Ishikawa (cell line): ENCODE measurements at regions not wholly inside any gene's neighbourhood (a gene's known extent, or its start where the extent isn't known, plus 50 kb on each side); places are given as distances from the start of the nearest gene placed in this dataset.

ENCODE experiments used
- CEBPB ChIP-seq: IDR thresholded peaks from 2 replicates; pipeline ENCODE4 v1.6.1; 2012
- CREB1 ChIP-seq: IDR thresholded peaks from 2 replicates; pipeline ENCODE4 v1.6.1; 2012; ENCODE audit warnings: low read depth
- EGR1 ChIP-seq: IDR thresholded peaks from 2 replicates; pipeline ENCODE4 v1.6.1; 2012
- EP300 ChIP-seq: IDR thresholded peaks from 2 replicates; pipeline ENCODE4 v1.6.1; 2012; ENCODE audit warnings: borderline replicate concordance
- FOXM1 ChIP-seq: IDR thresholded peaks from 2 replicates; pipeline ENCODE4 v1.6.1; 2012; ENCODE audit warnings: low read depth, borderline replicate concordance
- NFIC ChIP-seq: IDR thresholded peaks from 2 replicates; pipeline ENCODE4 v1.6.1; 2012
- RAD21 ChIP-seq: IDR thresholded peaks from 2 replicates; pipeline ENCODE4 v1.6.1; 2012; ENCODE audit warnings: low read depth
- REST ChIP-seq: IDR thresholded peaks from 2 replicates; pipeline ENCODE4 v1.6.1; 2012; ENCODE audit warnings: low read depth, mild to moderate bottlenecking
- TAF1 ChIP-seq: IDR thresholded peaks from 2 replicates; pipeline ENCODE4 v1.6.1; 2012; ENCODE audit warnings: low read depth, mild to moderate bottlenecking
- TCF12 ChIP-seq: IDR thresholded peaks from 2 replicates; pipeline ENCODE4 v1.6.1; 2012; ENCODE audit warnings: low read depth
- TEAD4 ChIP-seq: IDR thresholded peaks from 2 replicates; pipeline ENCODE4 v1.6.1; 2012
- YY1 ChIP-seq: IDR thresholded peaks from 2 replicates; pipeline ENCODE4 v1.6.1; 2012; ENCODE audit warnings: low read depth
- ZBTB7A ChIP-seq: IDR thresholded peaks from 2 replicates; pipeline ENCODE4 v1.6.1; 2012; ENCODE audit warnings: low read depth
- TF ChIP-seq, protein P1 (sequence below): IDR thresholded peaks from 2 replicates; pipeline ENCODE4 v1.6.1; 2012
- TF ChIP-seq, protein P2 (sequence below): IDR thresholded peaks from 2 replicates; pipeline ENCODE4 v1.6.1; 2012

- TF ChIP-seq, protein P1, sequence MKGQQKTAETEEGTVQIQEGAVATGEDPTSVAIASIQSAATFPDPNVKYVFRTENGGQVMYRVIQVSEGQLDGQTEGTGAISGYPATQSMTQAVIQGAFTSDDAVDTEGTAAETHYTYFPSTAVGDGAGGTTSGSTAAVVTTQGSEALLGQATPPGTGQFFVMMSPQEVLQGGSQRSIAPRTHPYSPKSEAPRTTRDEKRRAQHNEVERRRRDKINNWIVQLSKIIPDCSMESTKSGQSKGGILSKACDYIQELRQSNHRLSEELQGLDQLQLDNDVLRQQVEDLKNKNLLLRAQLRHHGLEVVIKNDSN, result no peak
- TF ChIP-seq, protein P2, sequence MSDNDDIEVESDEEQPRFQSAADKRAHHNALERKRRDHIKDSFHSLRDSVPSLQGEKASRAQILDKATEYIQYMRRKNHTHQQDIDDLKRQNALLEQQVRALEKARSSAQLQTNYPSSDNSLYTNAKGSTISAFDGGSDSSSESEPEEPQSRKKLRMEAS, result no peak
- no peak for TF ChIP-seq CEBPB
- TF ChIP-seq TCF12, result no peak
Measured at GRCh38 chr12:3366451-3367110, 124.4 kb upstream of the PRMT8 start.

- TF ChIP-seq TEAD4 (no peak), NFIC (no peak), RAD21 (no peak), YY1 (no peak), FOXM1 (no peak), EGR1 (no peak), REST (no peak), TCF12 (no peak), EP300 (no peak), CEBPB (no peak), ZBTB7A (no peak), TAF1 (no peak), CREB1 (no peak)
- TF ChIP-seq, protein P1, result no peak
- TF ChIP-seq, protein P2, result no peak
Measured at GRCh38 chr12:3367750-3368444, 123.1 kb upstream of the PRMT8 start.

GRCh38 chr12:3371018-3371417, 120.0 kb upstream of the PRMT8 start:
- TF ChIP-seq CEBPB, result no peak
- TF ChIP-seq CREB1, result no peak
- no peak for TF ChIP-seq ZBTB7A
- no peak for TF ChIP-seq TEAD4
- no peak for TF ChIP-seq REST
- no peak for TF ChIP-seq EGR1
- TF ChIP-seq, protein P1, result no peak
- no peak for TF ChIP-seq RAD21
- TF ChIP-seq TAF1, result no peak
- no peak for TF ChIP-seq NFIC
- no peak for TF ChIP-seq EP300
- no peak for TF ChIP-seq YY1
- TF ChIP-seq, protein P2, result no peak
- TF ChIP-seq FOXM1, result no peak
- TF ChIP-seq TCF12, result no peak

- TF ChIP-seq EP300 (no peak), YY1 (no peak), FOXM1 (no peak), TEAD4 (no peak), CEBPB (no peak), REST (no peak), CREB1 (no peak), TAF1 (no peak), EGR1 (no peak), NFIC (no peak), TCF12 (no peak), ZBTB7A (no peak), RAD21 (no peak)
- TF ChIP-seq, protein P2, result no peak
- TF ChIP-seq, protein P1, result no peak
Measured at GRCh38 chr12:3375326-3375725, 115.7 kb upstream of the PRMT8 start.
